Neural progenitor cell (in vitro differentiated cells): ENCODE measurements at regions not wholly inside any gene's neighbourhood (a gene's known extent, or its start where the extent isn't known, plus 50 kb on each side); places are given as distances from the start of the nearest gene placed in this dataset.
"Not testable (repeated sequence)": the region's sequence is repeated elsewhere in the genome, so short reads cannot be mapped to it uniquely, and the experiment has no call there.

Experiments used
- DNase-seq: peaks from one replicate; pipeline ENCODE4 v3.0.0-alpha.2; 2016; ENCODE audit warnings: low spot score
- H2AFZ ChIP-seq: fragments of 200-600 bp; sonication (generic); replicated peaks from 2 replicates; pipeline ENCODE4 v1.6.1; 2016; ENCODE audit warnings: antibody characterized with exemption
- H3F3A ChIP-seq: fragments of 200-600 bp; sonication (generic); 2 replicates; pipeline ENCODE4 v1.6.1; 2016; ENCODE audit warnings: antibody characterized with exemption, low read depth
- H3K27ac ChIP-seq: fragments of 200-600 bp; sonication (generic); 2 replicates; pipeline ENCODE4 v1.5.1; 2016; ENCODE audit warnings: mild to moderate bottlenecking
- H3K27me3 ChIP-seq: fragments of 200-600 bp; sonication (generic); 2 replicates; pipeline ENCODE4 v1.6.1; 2016; ENCODE audit warnings: mild to moderate bottlenecking, moderate library complexity
- H3K36me3 ChIP-seq: fragments of 200-600 bp; sonication (generic); 2 replicates; pipeline ENCODE4 v1.5.1; 2016
- H3K4me1 ChIP-seq: fragments of 200-600 bp; sonication (generic); 2 replicates; pipeline ENCODE4 v1.6.1; 2016; ENCODE audit warnings: mixed run types
- H3K4me2 ChIP-seq: fragments of 200-600 bp; sonication (generic); 2 replicates; pipeline ENCODE4 v1.6.1; 2016
- H3K4me3 ChIP-seq: fragments of 200-600 bp; sonication (generic); 2 replicates; pipeline ENCODE4 v1.5.1; 2016
- H3K79me2 ChIP-seq: fragments of 200-600 bp; sonication (generic); 2 replicates; pipeline ENCODE4 v1.6.1; 2016; ENCODE audit warnings: low read depth
- H3K9ac ChIP-seq: fragments of 200-600 bp; sonication (generic); 2 replicates; pipeline ENCODE4 v1.6.1; 2016
- H3K9me3 ChIP-seq: fragments of 200-600 bp; sonication (generic); 2 replicates; pipeline ENCODE4 v1.5.1; 2016; ENCODE audit warnings: low read depth
- H4K20me1 ChIP-seq: fragments of 200-600 bp; sonication (generic); 2 replicates; pipeline ENCODE4 v1.6.1; 2016; ENCODE audit warnings: low read depth
- H3K27ac Mint-ChIP-seq: 3 replicates; pipeline ENCODE4 v1.8.0; 2021; ENCODE audit warnings: mixed read lengths
- H3K27me3 Mint-ChIP-seq: 2 replicates; pipeline ENCODE4 v1.8.0; 2022; ENCODE audit warnings: low read depth, mild to moderate bottlenecking, inconsistent platforms, moderate library complexity, mixed read lengths; ENCODE audit not compliant: insufficient read depth
- H3K36me3 Mint-ChIP-seq: 3 replicates; pipeline ENCODE4 v1.8.0; 2021; ENCODE audit warnings: mixed read lengths
- H3K4me1 Mint-ChIP-seq: 3 replicates; pipeline ENCODE4 v1.8.0; 2021; ENCODE audit warnings: mixed read lengths
- H3K4me3 Mint-ChIP-seq: 3 replicates; pipeline ENCODE4 v1.8.0; 2021; ENCODE audit warnings: mild to moderate bottlenecking, moderate library complexity, mixed read lengths
- H3K9me3 Mint-ChIP-seq: 3 replicates; pipeline ENCODE4 v1.8.0; 2020; ENCODE audit warnings: mixed read lengths
- CTCF ChIP-seq: fragments of 200-600 bp; sonication (generic); IDR thresholded peaks from 2 replicates; pipeline ENCODE4 v1.5.1; 2017; ENCODE audit warnings: antibody characterized with exemption, mild to moderate bottlenecking
- EZH2 ChIP-seq: fragments of 200-600 bp; sonication (generic); IDR thresholded peaks from 2 replicates; pipeline ENCODE4 v1.6.1; 2017; ENCODE audit warnings: antibody characterized with exemption, mild to moderate bottlenecking, moderate library complexity
- EZH2phosphoT487 ChIP-seq: fragments of 200-600 bp; sonication (generic); IDR thresholded peaks from 2 replicates; pipeline ENCODE4 v1.6.1; 2017; ENCODE audit warnings: antibody characterized with exemption

DNA sequence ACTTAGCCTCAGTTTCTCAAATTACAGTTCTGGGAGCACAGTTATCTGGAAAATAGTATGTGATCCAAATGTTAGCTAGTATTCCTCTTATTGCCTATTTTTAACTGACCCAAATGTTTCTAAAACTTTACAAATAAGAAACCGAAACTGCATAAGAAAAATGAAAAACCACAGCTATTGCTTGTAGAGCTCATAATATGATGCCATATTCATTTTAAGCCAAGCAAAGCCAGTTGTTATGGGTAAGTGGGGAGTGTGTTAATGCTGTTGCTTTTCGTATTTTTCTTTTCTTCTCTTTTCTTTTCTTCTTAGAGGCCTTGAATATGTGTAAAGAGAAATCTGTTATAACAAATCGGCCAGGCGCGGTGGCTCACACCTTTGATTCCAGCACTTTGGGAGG lies 447.4 kb upstream of the TUSC1 start:
- no peak overlapping the region for H3K4me3 ChIP-seq
- H3K4me3 Mint-ChIP-seq = no peak overlapping the region

DNA sequence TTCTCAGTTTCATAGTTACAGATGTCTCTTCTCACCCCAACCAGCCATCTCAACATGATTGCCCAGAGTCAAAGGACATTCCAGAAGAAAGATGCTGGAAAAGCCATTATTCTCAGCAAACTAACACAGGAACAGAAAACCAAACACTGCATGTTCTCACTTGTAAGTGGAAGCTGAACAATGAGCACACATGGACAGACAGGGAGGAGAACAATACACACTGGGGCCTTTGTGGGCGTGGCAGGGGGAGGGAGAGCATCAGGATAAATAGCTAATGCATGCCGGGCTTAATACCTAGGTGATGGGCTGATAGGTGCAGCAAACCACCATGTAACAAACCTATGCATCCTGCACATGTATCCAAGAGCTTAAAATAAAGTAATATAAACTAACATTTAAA lies 437.8 kb upstream of the TUSC1 start:
- not testable (repeated sequence) for H3K36me3 ChIP-seq, H3K4me3 Mint-ChIP-seq, H3K4me1 Mint-ChIP-seq, H3K4me1 ChIP-seq, H3K4me3 ChIP-seq, H3K27me3 ChIP-seq, H3K27ac Mint-ChIP-seq, H4K20me1 ChIP-seq, H3K9ac ChIP-seq, H3K36me3 Mint-ChIP-seq, H3K9me3 Mint-ChIP-seq, H3F3A ChIP-seq, H3K79me2 ChIP-seq, H3K27ac ChIP-seq, H3K9me3 ChIP-seq, H3K4me2 ChIP-seq, H3K27me3 Mint-ChIP-seq
- peak overlapping the region; percentile 86 for H2AFZ ChIP-seq
- peak; percentile 20 for DNase-seq

More for the DNA sequence above, 447.4 kb upstream of the TUSC1 start:
- no peaks in the 10 kb centered on the region for H4K20me1 ChIP-seq
- no peaks in the 10 kb centered on the region for H3K36me3 Mint-ChIP-seq
- no peak overlapping the region for H2AFZ ChIP-seq
- H3K27me3 ChIP-seq = no peaks in the 10 kb centered on the region
- no peaks in the 10 kb centered on the region for H3K9me3 Mint-ChIP-seq
- H3K4me2 ChIP-seq = no peak overlapping the region
- no peaks in the 10 kb centered on the region for H3K4me1 ChIP-seq
- no peaks in the 10 kb centered on the region for H3K79me2 ChIP-seq
- no peak for DNase-seq
- H3K9me3 ChIP-seq = no peaks in the 10 kb centered on the region
- no peak overlapping the region for H3K27ac Mint-ChIP-seq
- no peaks in the 10 kb centered on the region for H3K4me1 Mint-ChIP-seq
- H3K27me3 Mint-ChIP-seq = no peaks in the 10 kb centered on the region
- no peak overlapping the region for H3K9ac ChIP-seq
- H3F3A ChIP-seq = no peaks in the 10 kb centered on the region
- no peaks in the 10 kb centered on the region for H3K36me3 ChIP-seq
- no peak for TF ChIP-seq EZH2phosphoT487
- no peak for TF ChIP-seq EZH2
- TF ChIP-seq CTCF = no peak
- H3K27ac ChIP-seq = no peak overlapping the region

GRCh38 chr9:26112724-26113123 lies 434.5 kb upstream of the TUSC1 start:
- no peak overlapping the region for H2AFZ ChIP-seq
- H3K27me3 Mint-ChIP-seq = no peaks in the 10 kb centered on the region
- no peak overlapping the region for H3K4me2 ChIP-seq
- no peaks in the 10 kb centered on the region for H3K79me2 ChIP-seq
- no peaks in the 10 kb centered on the region for H3F3A ChIP-seq
- H3K4me3 Mint-ChIP-seq = no peak overlapping the region
- no peak overlapping the region for H3K27ac Mint-ChIP-seq
- H3K4me1 ChIP-seq = no peaks in the 10 kb centered on the region
- TF ChIP-seq EZH2 = no peak
- DNase-seq = no peak
- H3K4me1 Mint-ChIP-seq = peaks cover 6% of the 10 kb centered on the region
- H3K9me3 Mint-ChIP-seq = peaks cover 8% of the 10 kb centered on the region
- H3K4me3 ChIP-seq = no peak overlapping the region
- no peaks in the 10 kb centered on the region for H4K20me1 ChIP-seq
- H3K27ac ChIP-seq = no peak overlapping the region
- no peaks in the 10 kb centered on the region for H3K9me3 ChIP-seq
- H3K36me3 ChIP-seq = no peaks in the 10 kb centered on the region
- H3K36me3 Mint-ChIP-seq = no peaks in the 10 kb centered on the region
- H3K27me3 ChIP-seq = no peaks in the 10 kb centered on the region
- no peak overlapping the region for H3K9ac ChIP-seq

DNA sequence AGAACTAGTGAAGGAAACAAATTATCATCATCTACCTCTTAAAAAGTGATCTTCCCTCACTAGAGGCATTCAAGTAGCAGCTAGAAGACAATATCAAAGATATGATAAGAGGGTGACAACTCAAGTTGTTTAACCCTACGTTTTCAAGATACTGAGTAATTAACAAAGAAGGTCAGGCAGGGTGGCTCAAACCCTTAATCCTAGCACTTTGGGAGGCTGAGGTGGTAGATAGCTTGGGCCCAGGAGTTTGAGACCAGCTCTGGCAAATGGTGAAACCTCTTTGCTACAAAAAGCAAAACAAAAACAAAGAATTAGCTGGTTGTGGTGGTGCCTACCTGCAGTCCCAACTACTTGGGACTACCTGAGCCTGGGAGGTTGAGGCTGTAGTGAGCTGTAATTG lies 408.2 kb upstream of the TUSC1 start:
- H3K79me2 ChIP-seq = no peaks in the 10 kb centered on the region
- no peak overlapping the region for H3K27ac Mint-ChIP-seq
- no peak for DNase-seq
- no peak overlapping the region for H3K9ac ChIP-seq
- no peaks in the 10 kb centered on the region for H3K36me3 ChIP-seq
- H2AFZ ChIP-seq = no peak overlapping the region
- H3K4me3 ChIP-seq = no peak overlapping the region
- H3F3A ChIP-seq = no peaks in the 10 kb centered on the region
- no peak for TF ChIP-seq CTCF
- TF ChIP-seq EZH2phosphoT487 = no peak
- TF ChIP-seq EZH2 = no peak
- H3K9me3 ChIP-seq = no peaks in the 10 kb centered on the region
- no peaks in the 10 kb centered on the region for H3K9me3 Mint-ChIP-seq
- H3K27me3 Mint-ChIP-seq = no peaks in the 10 kb centered on the region
- H3K36me3 Mint-ChIP-seq = no peaks in the 10 kb centered on the region
- no peak overlapping the region for H3K4me3 Mint-ChIP-seq
- no peaks in the 10 kb centered on the region for H3K4me1 ChIP-seq
- no peaks in the 10 kb centered on the region for H3K27me3 ChIP-seq
- H4K20me1 ChIP-seq = no peaks in the 10 kb centered on the region
- no peaks in the 10 kb centered on the region for H3K4me1 Mint-ChIP-seq
- no peak overlapping the region for H3K4me2 ChIP-seq
- H3K27ac ChIP-seq = no peak overlapping the region
